GM10248 (cell line): ENCODE measurements at regions not wholly inside any gene's neighbourhood (a gene's known extent, or its start where the extent isn't known, plus 50 kb on each side); places are given as distances from the start of the nearest gene placed in this dataset.

ENCODE experiments used
- CTCF ChIA-PET: fragments of 300-600 bp; sonication (Branson Sonifier 250); formaldehyde crosslinking; extraction: SDS; loops from one replicate; lab custom pipeline; 2021; ENCODE audit warnings: antibody characterized with exemption; lab: Yijun Ruan, JAX
- POLR2A ChIA-PET: fragments of 350-650 bp; sonication (Branson Sonifier 250); formaldehyde crosslinking; extraction: SDS; loops from one replicate; lab custom pipeline; 2020; ENCODE audit warnings: antibody characterized with exemption; lab: Yijun Ruan, JAX
- DNase-seq: peaks from one replicate; pipeline ENCODE4 v3.0.0; 2012; ENCODE audit errors: extremely low spot score
- CTCF ChIP-seq: IDR thresholded peaks from 2 replicates; pipeline ENCODE4 v1.5.1; 2012; ENCODE audit warnings: mild to moderate bottlenecking, low read depth; ENCODE audit errors: extremely low read depth, missing control alignments, control extremely low read depth

- TF ChIP-seq CTCF, result no peak
- no peak for DNase-seq
- POLR2A ChIA-PET, result no interaction called here
- CTCF ChIA-PET, result no interaction called here
Measured at GRCh38 chr6:126919947-126920346, 198.5 kb upstream of the RSPO3 start.

GRCh38 chr6:126923807-126924206 lies 194.7 kb upstream of the RSPO3 start:
- no peak for TF ChIP-seq CTCF
- POLR2A ChIA-PET, result no interaction called here
- CTCF ChIA-PET, result interaction anchor here (1.7 kb wide), 1 partner anchor 10 kb away, joined by 6 read pairs; no protein-coding TSS in a partner anchor
- no peak for DNase-seq

GRCh38 chr6:126926926-126927325 lies 191.5 kb upstream of the RSPO3 start:
- CTCF ChIA-PET, result no interaction called here
- POLR2A ChIA-PET, result no interaction called here
- DNase-seq, result no peak
- TF ChIP-seq CTCF, result no peak

- ChIA-PET POLR2A (no interaction called here), CTCF (interaction anchor here (1.0 kb wide), 1 partner anchor 13 kb away, joined by 3 read pairs; no protein-coding TSS in a partner anchor)
- no peak for TF ChIP-seq CTCF
- DNase-seq, result no peak
Measured at GRCh38 chr6:126927841-126928240, 190.6 kb upstream of the RSPO3 start.

GRCh38 chr6:126937426-126937825 lies 181.0 kb upstream of the RSPO3 start:
- no peak for TF ChIP-seq CTCF
- POLR2A ChIA-PET, result no interaction called here
- CTCF ChIA-PET, result no interaction called here
- DNase-seq, result no peak

- POLR2A ChIA-PET, result no interaction called here
- CTCF ChIA-PET, result interaction anchor here (1.1 to 1.7 kb wide), 2 partner anchors 11 to 13 kb away, joined by 4 read pairs; no protein-coding TSS in a partner anchor
- no peak for TF ChIP-seq CTCF
- no peak for DNase-seq
Measured at GRCh38 chr6:126939784-126940183, 178.7 kb upstream of the RSPO3 start.
